HuH-7 (cell line): ENCODE measurements at regions not wholly inside any gene's neighbourhood (a gene's known extent, or its start where the extent isn't known, plus 50 kb on each side); places are given as distances from the start of the nearest gene placed in this dataset.
"Not testable (repeated sequence)": the region's sequence is repeated elsewhere in the genome, so short reads cannot be mapped to it uniquely, and the experiment has no call there.

Experiments used
- DNase-seq: peaks from one replicate; pipeline ENCODE4 v3.0.0; 2011; ENCODE audit warnings: low spot score

DNA sequence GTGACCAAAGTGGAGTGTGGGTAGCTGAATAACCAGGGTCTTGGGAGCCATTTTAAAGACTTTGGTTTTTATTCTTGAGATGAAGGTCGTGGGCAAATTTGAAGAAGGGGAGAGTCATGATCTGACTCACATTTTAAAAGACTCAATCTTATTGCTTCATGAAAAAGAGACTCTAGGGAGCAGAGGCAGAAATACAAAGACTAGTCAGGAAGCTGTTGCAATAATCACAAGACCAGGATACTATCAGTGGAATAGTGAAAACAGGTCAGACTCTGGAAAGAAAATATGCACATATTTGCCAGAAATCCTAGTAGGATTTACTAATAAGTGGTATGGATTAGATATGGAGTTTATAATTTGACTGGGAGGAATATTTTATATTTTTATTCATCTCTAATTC, 448.4 kb downstream of the RAPGEF2 start:
- no peak for DNase-seq

DNA sequence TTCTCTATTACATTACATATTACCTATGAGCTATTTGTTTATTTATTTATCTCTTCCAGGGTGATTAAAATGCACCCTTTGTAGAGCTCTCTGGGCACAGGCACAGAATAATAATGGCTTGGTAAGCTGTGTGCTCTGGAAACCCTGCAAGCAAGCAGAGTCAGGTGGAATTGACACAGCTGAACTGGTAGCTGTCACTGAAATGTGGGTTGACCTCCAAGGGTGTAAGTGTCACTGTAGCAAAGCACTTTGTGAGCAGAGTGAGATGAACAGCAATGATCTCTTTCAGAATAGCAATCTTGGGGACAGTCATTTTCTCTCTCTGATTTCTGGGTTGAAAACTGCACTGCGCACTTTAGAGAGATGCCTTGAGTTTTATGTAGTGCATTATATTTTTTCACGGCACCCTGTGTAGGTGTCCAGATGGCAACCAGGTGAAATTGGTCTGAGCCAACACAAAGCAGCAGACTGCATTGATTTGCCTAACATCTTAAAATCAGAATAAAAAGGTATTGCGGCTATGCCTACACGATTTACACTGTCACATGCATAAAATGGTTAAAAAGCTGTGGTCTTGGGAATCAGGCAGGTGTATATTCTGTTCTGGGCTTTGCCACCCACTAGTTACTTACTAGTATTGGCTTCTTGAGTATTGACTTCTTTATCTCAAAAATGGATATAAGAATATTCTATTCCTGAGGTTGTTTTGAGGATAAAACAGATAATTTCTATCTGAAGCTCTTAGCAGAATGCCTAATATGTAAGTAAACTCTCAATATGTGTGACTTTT, 450.3 kb downstream of the RAPGEF2 start:
- no peak for DNase-seq

DNA sequence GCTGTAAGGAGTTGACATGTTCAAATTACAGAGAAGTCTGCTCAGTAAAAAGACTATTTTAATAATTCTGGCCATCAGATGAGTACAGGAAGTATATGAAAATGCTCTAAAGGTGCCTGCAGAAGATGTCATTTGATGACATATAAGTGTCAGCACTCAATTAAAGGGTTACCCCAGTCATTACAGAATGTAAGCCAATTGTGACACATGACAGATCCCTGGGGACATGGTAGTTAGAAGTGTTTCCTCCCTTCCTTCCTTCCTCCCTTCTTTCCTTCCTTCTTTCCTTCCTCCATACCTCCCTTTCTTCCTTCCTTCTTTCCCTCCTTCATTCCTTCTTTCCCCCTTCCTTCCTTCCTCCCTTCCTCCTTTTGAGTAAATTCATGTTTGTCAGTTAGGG, 453.0 kb downstream of the RAPGEF2 start:
- no peak for DNase-seq

DNA sequence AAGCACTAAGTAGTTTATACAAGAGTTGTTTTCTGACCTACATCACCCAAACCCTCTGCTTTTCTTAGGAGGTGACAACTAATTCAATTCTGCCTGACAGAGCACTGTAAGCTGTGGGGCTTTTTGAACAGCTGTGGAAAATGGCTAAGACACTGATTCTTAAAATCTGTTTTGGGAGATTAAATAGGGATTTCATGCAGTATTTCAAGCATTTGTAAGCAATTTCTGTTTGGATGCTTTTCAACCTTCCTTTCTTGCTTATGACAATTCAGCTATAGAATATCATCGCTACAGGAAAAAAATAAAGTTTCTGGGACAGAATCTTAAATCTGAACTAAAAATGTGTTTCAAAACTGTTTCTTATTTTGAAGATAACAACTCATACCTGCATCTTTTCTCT, 459.5 kb downstream of the RAPGEF2 start:
- no peak for DNase-seq

DNA sequence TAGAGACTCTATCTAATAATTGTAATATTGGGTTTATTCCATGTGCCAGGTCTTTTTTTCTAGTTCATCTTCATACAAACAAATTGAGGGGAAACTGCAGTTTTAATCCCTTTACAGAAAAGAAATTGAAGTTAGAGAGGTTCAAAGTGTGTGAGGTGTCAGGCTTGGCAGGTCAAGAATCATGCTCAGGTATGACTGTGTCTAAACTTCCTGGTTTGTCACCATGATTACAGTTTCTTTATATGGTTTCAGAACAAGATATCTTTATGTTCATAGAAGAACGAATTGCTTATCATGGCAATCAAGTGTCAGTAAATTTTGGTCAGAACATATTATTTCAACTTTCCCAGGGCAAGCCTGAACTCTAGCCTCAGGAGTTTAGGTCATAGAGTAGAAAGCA, 460.4 kb downstream of the RAPGEF2 start:
- no peak for DNase-seq

DNA sequence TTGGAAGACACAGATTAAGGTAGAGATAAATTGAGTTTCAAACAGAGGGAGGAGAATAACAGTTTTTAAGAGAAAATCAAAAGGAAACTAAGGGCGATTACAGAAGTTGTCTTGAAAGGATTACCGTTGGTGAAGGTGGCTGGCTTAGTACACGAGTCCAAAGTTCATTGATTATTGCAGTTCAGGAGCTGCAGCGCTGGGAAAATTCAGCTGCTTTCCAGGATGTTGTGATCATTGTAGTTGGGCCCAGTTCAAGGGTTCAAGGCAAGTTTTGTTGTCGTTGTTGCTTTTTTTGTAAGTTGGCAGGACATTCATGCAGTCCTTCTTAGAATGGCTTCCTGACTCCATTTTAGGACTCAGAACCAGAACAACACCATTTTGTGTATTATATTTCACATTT, 461.7 kb downstream of the RAPGEF2 start:
- DNase-seq = peak; percentile 3

DNA sequence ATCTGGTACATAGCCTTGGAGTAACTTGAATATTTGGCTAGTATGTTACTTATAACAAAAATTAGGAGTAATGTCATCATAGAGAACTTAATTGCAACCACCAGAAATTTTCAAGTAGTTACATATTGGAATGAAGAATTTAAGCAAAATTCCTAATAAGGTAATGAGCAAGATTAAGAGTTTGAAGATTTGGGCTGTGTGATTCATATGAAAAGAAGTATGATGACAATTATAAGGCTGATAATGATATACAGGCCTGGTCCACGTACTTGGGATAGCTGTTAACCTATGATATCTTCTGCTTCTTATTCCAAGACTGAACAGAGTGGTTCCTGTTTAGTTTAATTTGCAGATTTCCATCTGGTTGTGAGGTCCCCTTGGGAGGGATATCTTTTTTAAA, 463.9 kb downstream of the RAPGEF2 start:
- DNase-seq = no peak

DNA sequence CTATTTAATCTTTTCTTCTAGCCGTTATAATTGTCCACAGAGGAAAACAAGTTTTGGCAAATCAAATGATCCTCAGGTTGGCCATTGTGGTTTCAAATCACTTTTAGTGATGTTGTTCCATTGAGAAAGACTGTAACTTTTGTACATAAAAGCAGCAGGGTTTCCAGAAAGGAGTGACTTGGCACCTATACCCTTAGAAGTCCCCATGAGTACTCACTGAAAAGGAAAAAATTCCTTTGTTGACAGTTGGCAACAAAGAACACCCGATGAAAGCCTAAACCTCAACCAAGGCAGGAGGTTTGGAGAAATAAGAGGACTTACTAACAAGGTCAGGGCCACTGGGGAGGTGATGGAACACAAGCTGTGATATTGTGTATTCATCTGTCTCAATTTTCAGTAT, 474.4 kb downstream of the RAPGEF2 start:
- no peak for DNase-seq

DNA sequence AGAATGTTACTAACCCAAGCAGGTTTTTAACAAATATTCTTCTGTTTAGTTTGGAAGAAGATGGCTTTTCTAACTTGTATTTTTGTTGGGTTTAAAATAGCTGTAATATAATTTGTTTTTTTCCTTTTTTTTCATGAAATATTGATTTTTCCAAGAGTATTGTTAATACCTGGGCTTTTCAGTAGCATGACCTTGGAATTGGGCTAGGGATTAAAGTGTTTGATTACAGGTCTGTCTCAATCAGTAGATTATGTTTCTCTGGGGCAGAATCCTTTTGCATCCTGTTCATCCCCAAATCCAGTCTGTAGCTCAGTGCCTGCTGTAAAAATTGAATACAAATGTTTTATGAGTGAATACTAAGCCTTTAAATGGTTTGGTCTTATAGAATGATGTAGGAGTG, 479.8 kb downstream of the RAPGEF2 start:
- no peak for DNase-seq

DNA sequence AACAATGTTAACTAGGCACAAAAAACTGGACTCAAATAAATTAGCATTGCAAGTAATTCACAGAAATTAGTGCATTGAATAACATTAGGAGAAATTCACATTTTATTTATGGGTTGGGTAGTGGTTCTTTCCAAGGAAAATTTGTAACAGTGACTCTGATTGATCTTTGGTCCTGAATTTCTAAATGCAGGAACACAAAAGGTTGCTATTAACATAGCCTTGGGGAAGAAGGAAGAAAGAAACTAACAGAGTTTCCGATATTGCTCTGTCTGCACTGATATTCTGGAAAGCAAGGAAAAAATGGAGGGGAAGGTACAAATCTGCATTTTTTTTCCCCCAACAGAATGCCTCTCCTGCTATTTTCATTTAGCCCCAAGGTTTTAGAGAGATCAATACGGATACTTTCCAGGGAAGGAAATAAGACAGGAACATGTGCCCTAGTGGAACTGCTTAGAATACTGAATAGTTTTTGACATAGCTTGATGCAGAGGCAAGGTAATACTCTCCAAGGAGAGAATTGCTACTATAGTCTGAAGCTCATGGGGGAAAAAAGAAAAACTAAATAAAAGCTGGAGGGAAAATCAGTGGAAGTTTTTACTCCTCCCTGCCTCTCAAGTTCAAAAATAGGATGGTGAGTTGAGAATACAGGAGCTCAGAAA, 490.1 kb downstream of the RAPGEF2 start:
- DNase-seq = no peak

DNA sequence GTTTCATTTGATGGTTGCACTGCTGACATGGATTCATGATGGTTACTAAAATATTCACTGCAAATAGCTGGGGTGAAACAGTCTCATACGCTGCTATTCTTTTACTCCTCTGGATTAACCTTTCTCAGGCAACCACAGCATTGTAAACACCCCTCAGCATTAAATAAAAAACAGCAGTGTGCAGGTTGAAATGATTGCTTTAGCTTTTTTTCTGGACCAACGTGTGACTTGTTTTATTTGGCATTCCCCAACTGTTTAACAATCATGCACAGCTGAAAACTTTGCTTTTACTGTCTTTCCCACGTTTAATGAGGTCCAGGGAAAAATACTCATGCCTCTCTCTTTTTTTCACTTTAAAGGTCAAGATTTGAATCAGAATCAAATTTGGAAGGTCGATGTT, 490.8 kb downstream of the RAPGEF2 start:
- DNase-seq = no peak

DNA sequence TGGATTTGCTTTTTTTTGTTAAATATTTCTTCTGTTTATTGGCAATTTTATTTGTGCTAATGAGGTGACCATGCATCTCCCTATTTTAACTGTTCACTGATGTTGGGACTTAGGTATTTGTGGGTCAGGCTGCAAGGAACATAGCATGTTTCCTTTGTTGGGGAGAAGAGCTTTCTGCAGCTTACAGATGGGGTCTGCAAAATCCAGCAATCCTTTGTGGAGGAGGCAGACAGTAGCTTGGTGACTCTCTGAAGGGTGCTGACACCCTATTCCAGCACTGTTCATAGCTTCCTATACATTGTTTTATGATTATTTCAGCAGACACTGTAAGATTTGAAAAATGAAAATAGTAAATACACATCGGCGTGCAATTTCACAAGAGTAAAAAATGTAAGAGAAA, 491.7 kb downstream of the RAPGEF2 start:
- no peak for DNase-seq

DNA sequence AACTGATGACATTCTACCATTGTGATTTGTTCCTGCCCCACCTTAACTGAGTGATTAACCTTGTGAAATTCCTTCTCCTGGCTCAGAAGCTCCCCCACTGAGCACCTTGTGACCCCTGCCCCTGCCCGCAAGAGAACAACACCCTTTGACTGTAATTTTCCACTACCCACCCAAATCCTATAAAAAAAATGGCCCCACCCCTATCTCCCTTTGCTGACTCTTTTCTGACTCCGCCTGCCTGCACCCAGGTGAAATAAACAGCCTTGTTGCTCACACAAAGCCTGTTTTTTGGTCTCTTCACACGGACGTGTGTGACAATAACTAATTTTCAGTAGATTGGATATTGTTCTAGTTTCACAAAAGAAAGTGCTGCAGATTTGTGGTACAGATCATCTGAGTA, 492.2 kb downstream of the RAPGEF2 start:
- DNase-seq = not testable (repeated sequence)

DNA sequence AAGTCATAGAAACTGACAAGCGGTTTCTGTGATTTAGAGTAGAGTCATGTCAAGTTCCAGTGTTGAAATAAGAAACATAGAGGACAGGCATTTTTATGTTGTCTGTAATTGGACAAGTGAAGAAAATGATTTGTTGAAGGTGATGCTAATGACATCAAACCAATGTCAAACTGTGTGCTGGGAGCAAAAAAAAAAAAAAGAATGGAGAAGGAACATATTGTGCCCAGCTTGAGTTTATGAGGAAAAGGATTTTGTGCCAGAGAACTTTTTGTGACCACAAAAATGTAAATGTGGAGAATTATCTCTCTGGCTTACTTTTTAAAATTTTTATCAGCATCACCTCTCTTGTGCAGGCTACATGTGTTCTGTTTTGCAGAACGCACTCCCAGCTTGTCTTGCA, 495.7 kb downstream of the RAPGEF2 start:
- DNase-seq = no peak

DNA sequence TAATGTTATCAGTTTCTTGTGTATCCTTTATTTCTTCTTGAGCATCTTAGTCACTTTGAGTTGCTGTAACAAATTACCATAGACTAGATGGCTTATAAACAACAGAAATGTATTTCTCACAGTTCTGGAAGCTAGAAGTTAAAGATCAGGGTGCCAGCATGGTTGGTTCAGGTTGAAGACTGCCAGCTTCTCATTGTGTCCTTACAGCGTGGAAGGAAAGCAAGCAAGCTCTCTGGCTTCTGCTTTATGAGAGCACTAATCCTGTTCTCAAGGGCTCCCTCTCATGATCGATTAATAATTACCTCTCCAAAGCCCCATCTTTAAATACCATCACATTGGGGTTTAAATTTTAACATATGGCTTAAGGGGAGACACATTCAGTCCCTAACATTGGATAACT, 497.2 kb downstream of the RAPGEF2 start:
- no peak for DNase-seq

DNA sequence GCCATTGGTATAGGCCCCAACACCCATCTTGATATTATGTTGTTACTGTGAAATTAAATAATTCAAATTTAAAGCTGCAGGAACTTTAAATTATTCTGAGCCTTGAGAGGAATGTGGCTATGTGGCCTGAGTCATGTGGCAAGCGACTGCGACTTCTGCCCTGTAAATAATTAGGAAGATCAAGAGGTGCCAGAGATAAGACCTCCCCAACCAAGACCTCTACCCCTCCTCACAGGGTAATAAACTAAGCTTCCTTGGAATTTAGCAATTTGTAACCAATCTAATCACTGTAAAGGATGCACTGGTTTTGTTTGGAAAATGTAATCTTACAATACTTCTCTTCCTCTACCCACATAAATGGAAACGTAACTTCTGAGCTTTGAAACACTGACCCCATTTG, 501.9 kb downstream of the RAPGEF2 start:
- DNase-seq = no peak

DNA sequence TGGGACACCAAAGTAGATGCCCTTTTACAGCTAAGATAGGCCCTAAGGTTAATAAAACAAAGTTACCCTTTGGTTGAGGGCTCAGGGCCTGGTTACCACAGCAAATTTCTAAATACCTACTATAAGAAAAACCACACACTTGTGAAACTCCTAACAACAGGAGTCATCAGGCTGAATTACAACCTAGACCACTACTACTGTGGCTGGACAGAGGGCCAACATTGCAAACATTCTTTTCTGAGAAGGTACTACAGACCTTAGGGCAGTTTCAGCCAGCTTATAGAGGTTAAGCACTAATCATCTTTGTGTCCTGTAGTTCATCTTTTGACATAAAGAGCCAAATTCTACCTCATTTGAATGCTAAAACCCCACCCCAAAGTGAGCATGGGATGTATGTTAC, 504.0 kb downstream of the RAPGEF2 start:
- no peak for DNase-seq

DNA sequence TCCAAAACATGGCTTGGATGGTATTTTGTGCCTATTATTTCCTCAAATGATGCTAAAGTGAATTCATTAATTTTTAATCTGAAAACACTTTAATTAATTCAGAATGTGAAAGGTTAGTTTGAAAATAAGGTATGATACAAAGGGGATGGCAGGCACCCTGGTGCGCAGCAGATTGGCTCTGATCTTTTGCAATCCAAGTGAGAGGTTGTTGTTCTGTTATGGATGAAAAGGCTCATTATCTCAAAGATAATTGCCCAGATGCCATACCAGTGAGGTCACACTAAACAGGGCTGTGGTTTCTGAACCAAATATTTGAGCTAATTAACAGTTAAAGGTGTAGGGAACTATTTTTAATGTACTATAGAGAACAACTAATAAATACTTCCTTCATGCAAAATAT, 504.9 kb downstream of the RAPGEF2 start:
- no peak for DNase-seq

DNA sequence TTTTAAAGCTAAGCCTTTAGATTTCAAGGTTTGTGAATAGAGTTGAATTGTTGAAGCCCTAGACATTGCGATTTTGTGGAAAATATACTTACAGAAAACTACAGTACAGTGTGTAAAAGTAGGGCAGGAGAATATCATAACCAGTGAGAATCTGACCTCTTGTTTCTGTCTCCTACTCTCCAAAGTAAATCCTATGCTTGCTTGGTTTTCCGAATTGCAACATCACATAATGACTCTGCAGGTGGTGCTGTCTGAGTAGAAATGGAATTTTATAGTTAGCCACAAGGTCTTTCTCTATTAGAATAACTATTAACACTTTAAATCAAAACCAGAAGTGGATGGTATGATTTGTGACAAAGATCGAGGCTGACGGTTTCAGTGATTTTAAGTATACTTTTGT, 505.6 kb downstream of the RAPGEF2 start:
- DNase-seq = peak; percentile 4

DNA sequence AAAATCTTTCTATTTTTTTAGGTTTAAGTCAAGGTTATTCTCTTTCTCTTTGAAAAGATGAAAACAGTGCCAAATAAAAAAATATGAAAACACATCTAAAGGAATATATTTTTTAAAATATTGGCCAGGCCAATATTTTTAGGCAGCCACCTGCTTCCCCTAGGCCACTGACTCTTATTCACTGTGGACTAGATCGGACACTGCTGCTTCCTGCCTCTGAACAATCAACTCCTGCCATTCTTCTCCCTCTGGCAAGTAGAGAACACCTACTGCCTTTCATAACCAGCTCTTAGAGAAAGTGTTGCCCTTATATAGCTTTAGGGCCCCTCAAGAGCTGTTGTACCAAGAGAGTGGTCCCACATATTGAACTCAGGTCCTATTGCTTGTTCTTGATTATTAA, 529.2 kb downstream of the RAPGEF2 start:
- no peak for DNase-seq

DNA sequence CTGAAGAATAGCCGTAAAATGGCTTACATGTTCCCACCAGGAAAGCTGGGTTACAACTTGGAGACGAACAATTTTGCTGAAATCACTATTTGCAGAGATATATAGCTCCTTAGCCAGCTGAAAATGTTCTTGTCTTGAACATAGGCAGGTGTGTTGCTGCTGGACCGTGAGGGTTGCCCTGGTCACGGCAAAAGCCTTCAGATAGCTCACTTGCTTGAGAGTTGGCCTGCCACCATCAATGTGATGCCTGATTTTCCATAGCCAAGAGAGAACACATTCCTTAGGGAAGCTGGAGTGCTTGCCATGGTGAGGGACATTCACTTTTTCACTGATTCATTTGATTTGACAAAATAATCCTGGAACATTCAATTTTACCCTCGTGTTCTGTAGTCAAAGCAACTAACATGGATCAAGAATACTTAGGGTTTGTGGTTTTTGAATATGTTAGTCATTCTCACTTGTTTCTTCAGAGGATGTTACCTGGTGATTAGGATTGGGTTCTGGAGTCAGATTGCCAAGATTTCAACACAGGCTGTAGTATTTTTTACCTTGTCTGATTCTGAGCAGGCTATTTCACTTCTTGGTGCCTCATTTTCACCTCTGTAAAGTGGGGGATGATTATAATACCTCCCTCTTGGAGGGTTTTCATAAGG, 536.9 kb downstream of the RAPGEF2 start:
- DNase-seq = no peak

DNA sequence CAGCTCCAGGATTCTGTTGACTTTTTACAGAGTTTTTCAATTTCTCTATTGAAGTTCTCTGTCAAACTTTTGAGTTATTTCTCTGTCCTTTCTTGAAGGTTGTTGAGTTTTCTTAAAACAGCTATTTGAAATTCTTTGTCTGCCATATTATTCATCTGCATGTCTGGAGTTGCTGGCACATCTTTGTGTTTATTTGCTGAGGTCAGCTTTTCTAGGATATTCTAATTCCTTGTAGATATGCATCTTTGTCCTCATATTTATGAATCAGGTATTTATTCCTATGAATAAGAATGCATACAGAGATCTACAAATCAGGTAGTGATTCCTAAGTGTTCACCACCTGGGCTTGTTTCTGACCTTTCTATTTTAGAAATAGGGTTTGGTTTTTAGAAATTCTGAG, 546.4 kb downstream of the RAPGEF2 start:
- no peak for DNase-seq

DNA sequence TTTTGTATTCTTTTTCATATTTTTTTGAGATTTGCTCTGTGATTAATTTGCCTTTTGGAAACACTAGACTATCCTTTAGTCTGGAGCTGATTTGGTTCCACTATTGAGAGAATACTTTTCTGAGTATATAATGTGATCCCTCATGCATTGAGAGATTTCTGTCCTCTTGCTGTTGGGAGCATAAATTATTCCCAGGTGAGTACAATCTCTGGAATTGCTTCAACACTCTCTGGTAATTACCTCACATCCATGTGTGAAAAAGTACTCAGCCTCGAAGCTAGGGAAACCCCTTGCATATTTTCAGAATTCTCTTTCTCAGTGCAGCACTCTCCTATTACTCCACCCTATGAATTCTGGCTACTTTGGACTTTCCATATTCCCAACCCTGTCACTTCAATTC, 550.0 kb downstream of the RAPGEF2 start:
- DNase-seq = no peak

DNA sequence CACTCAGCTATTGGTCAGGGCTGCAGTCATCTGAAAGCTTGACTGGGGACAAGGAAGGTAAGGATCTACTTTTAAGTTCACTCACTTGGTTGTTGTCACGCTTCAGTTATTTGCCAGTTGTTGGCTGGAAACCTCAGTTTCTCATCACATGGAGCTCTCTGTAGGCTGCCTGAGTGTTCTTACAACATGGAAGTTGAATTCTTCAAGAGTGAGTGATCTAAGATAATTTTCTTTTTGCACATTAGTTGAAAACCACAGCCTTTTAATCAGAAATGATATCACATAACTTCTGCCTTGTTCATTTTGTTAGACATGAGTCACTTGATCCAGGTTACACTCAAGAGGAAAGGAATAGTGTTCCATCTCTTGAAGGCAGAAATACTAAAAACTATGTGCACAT, 552.7 kb downstream of the RAPGEF2 start:
- DNase-seq = no peak
